HEK293T (cell line): ENCODE measurements at regions not wholly inside any gene's neighbourhood (a gene's known extent, or its start where the extent isn't known, plus 50 kb on each side); places are given as distances from the start of the nearest gene placed in this dataset.

Experiments
- ARNT ChIP-seq: fragments of 450-650 bp; IDR thresholded peaks from 2 replicates; pipeline ENCODE4 v1.6.1; 2017; ENCODE audit warnings: mild to moderate bottlenecking
- BHLHE40 ChIP-seq: fragments of 450-650 bp; IDR thresholded peaks from 2 replicates; pipeline ENCODE4 v1.6.1; 2016; ENCODE audit warnings: mild to moderate bottlenecking, moderate library complexity, borderline replicate concordance
- ELF4 ChIP-seq: fragments of 450-650 bp; IDR thresholded peaks from 2 replicates; pipeline ENCODE4 v1.6.1; 2017; ENCODE audit warnings: antibody characterized with exemption
- FOXM1 ChIP-seq: fragments of 450-650 bp; IDR thresholded peaks from 2 replicates; pipeline ENCODE4 v1.6.1; 2017; ENCODE audit warnings: mild to moderate bottlenecking, borderline replicate concordance
- L3MBTL2 ChIP-seq: fragments of 450-650 bp; conservative IDR thresholded peaks from 2 replicates; pipeline ENCODE4 v1.6.1; 2016; ENCODE audit warnings: mild to moderate bottlenecking
- LEF1 ChIP-seq: fragments of 450-650 bp; IDR thresholded peaks from 2 replicates; pipeline ENCODE4 v1.6.1; 2017; ENCODE audit warnings: mild to moderate bottlenecking, borderline replicate concordance
- NFRKB ChIP-seq: fragments of 450-650 bp; IDR thresholded peaks from 2 replicates; pipeline ENCODE4 v1.6.1; 2016; ENCODE audit warnings: mild to moderate bottlenecking, moderate library complexity
- PKNOX1 ChIP-seq: fragments of 450-650 bp; IDR thresholded peaks from 2 replicates; pipeline ENCODE4 v1.6.1; 2016
- SP1 ChIP-seq: fragments of 450-650 bp; IDR thresholded peaks from 2 replicates; pipeline ENCODE4 v1.6.1; 2017
- SUZ12 ChIP-seq: fragments of 450-650 bp; IDR thresholded peaks from 2 replicates; pipeline ENCODE4 v1.6.1; 2016; ENCODE audit warnings: mild to moderate bottlenecking
- TARDBP ChIP-seq: fragments of 450-650 bp; IDR thresholded peaks from 2 replicates; pipeline ENCODE4 v1.6.1; 2016
- ZNF384 ChIP-seq: fragments of 450-650 bp; IDR thresholded peaks from 2 replicates; pipeline ENCODE4 v1.6.1; 2016

- TF ChIP-seq LEF1: no peak
- TF ChIP-seq ZNF384: no peak
- TF ChIP-seq BHLHE40: no peak
- no peak for TF ChIP-seq ELF4
- no peak for TF ChIP-seq FOXM1
- no peak for TF ChIP-seq SP1
- TF ChIP-seq L3MBTL2: no peak
- no peak for TF ChIP-seq PKNOX1
- no peak for TF ChIP-seq NFRKB
- TF ChIP-seq TARDBP: no peak
- no peak for TF ChIP-seq SUZ12
- TF ChIP-seq ARNT: no peak
Measured at GRCh38 chr2:41483226-41483625, 564.6 kb upstream of the PKDCC start.
